22Rv1 (cell line): ENCODE measurements at regions not wholly inside any gene's neighbourhood (a gene's known extent, or its start where the extent isn't known, plus 50 kb on each side); places are given as distances from the start of the nearest gene placed in this dataset.

ENCODE experiments used
- CTCF ChIP-seq: fragments of 450-650 bp; IDR thresholded peaks from 2 replicates; pipeline ENCODE4 v1.5.1; 2017; ENCODE audit warnings: mild to moderate bottlenecking
- ZFX ChIP-seq: fragments of 450-650 bp; IDR thresholded peaks from 2 replicates; pipeline ENCODE4 v1.6.1; 2017; ENCODE audit warnings: antibody characterized with exemption, borderline replicate concordance

GRCh38 chr6:106790935-106791334, 161.6 kb downstream of the QRSL1 start:
- no peak for TF ChIP-seq CTCF
- TF ChIP-seq ZFX = no peak
